ENCODE measurements at regions not wholly inside any gene's neighbourhood (a gene's known extent, or its start where the extent isn't known, plus 50 kb on each side); places are given as distances from the start of the nearest gene placed in this dataset.
"Not testable (repeated sequence)": the region's sequence is repeated elsewhere in the genome, so short reads cannot be mapped to it uniquely, and the experiment has no call there.

GRCh38 chr11:96523656-96524055, 133.8 kb downstream of the JRKL start:
- no peak for DNase-seq

- no peak for DNase-seq
These were observed 134.7 kb downstream of the JRKL start for GRCh38 chr11:96524475-96524874.

GRCh38 chr11:96530473-96530872, 140.7 kb downstream of the JRKL start:
- no peak for DNase-seq

- DNase-seq = no peak
These were observed 148.3 kb downstream of the JRKL start for GRCh38 chr11:96538104-96538503.

- no peak for DNase-seq
These were observed 148.8 kb downstream of the JRKL start for GRCh38 chr11:96538622-96539021.

GRCh38 chr11:96540875-96541274, 151.1 kb downstream of the JRKL start:
- DNase-seq = no peak

GRCh38 chr11:96543177-96543576, 153.4 kb downstream of the JRKL start:
- DNase-seq = no peak

- not testable (repeated sequence) for DNase-seq
These were observed 155.4 kb downstream of the JRKL start for GRCh38 chr11:96545192-96545591.

- no peak for DNase-seq
These were observed 161.3 kb downstream of the JRKL start for GRCh38 chr11:96551136-96551535.

- DNase-seq = no peak
These were observed 164.5 kb downstream of the JRKL start for GRCh38 chr11:96554236-96554820.

GRCh38 chr11:96555826-96556225, 166.0 kb downstream of the JRKL start:
- not testable (repeated sequence) for DNase-seq

GRCh38 chr11:96560727-96561126, 170.9 kb downstream of the JRKL start:
- DNase-seq = not testable (repeated sequence)

GRCh38 chr11:96567176-96567575, 177.4 kb downstream of the JRKL start:
- DNase-seq = no peak

GRCh38 chr11:96567667-96568066, 177.9 kb downstream of the JRKL start:
- DNase-seq = no peak

GRCh38 chr11:96576383-96576782, 186.6 kb downstream of the JRKL start:
- no peak for DNase-seq

GRCh38 chr11:96578379-96578778, 188.6 kb downstream of the JRKL start:
- DNase-seq = no peak

- DNase-seq = no peak
These were observed 189.8 kb downstream of the JRKL start for GRCh38 chr11:96579656-96580055.

GRCh38 chr11:96580476-96581040, 190.7 kb downstream of the JRKL start:
- no peak for DNase-seq

- DNase-seq = not testable (repeated sequence)
These were observed 196.4 kb downstream of the JRKL start for GRCh38 chr11:96585944-96586880.

- not testable (repeated sequence) for DNase-seq
These were observed 199.0 kb downstream of the JRKL start for GRCh38 chr11:96588793-96589192.

- DNase-seq = no peak
These were observed 205.2 kb downstream of the JRKL start for GRCh38 chr11:96595011-96595410.

GRCh38 chr11:96607864-96608558, 218.2 kb downstream of the JRKL start:
- no peak for DNase-seq

GRCh38 chr11:96614101-96614500, 224.3 kb downstream of the JRKL start:
- DNase-seq = no peak
